ENCODE measurements at regions not wholly inside any gene's neighbourhood (a gene's known extent, or its start where the extent isn't known, plus 50 kb on each side); places are given as distances from the start of the nearest gene placed in this dataset.
"Not testable (repeated sequence)": the region's sequence is repeated elsewhere in the genome, so short reads cannot be mapped to it uniquely, and the experiment has no call there.

- TF ChIP-seq CTCF (conservative IDR thresholded peaks at IDR 0.05); ZFX (IDR thresholded peaks at IDR 0.05): not testable (repeated sequence)
Observed at GRCh38 chr17:77629284-77629683, 329.2 kb upstream of the TNRC6C start.

Data from C4-2B (cell line).